GM19463 (cell line): ENCODE measurements at regions not wholly inside any gene's neighbourhood (a gene's known extent, or its start where the extent isn't known, plus 50 kb on each side); places are given as distances from the start of the nearest gene placed in this dataset.

ENCODE experiments used
- ATAC-seq: cut with Tn5 transposase; IDR thresholded peaks from one replicate; pipeline ENCODE4 v1.9.1; 2021; ENCODE audit warnings: mild to moderate bottlenecking, moderate library complexity; ENCODE audit not compliant: unreplicated experiment

- no peak for ATAC-seq
Observed at GRCh38 chr5:119789406-119790117, 160.2 kb downstream of the FAM170A start.

GRCh38 chr5:119792161-119792799, 162.9 kb downstream of the FAM170A start:
- ATAC-seq = no peak

GRCh38 chr5:119795768-119796167, 166.4 kb downstream of the FAM170A start:
- ATAC-seq = no peak

- no peak for ATAC-seq
Observed at GRCh38 chr5:119801570-119801969, 172.2 kb downstream of the FAM170A start.

- no peak for ATAC-seq
Observed at GRCh38 chr5:119808024-119808423, 178.7 kb downstream of the FAM170A start.

- ATAC-seq = no peak
Observed at GRCh38 chr5:119808474-119808873, 179.1 kb downstream of the FAM170A start.

GRCh38 chr5:119810217-119810616, 180.9 kb downstream of the FAM170A start:
- no peak for ATAC-seq

- ATAC-seq = no peak
Observed at GRCh38 chr5:119811458-119811857, 182.1 kb downstream of the FAM170A start.

GRCh38 chr5:119814655-119815054, 185.3 kb downstream of the FAM170A start:
- no peak for ATAC-seq

- ATAC-seq = no peak
Observed at GRCh38 chr5:119816055-119816454, 186.7 kb downstream of the FAM170A start.

GRCh38 chr5:119820016-119820415, 190.7 kb downstream of the FAM170A start:
- ATAC-seq = no peak

- ATAC-seq = no peak
Observed at GRCh38 chr5:119820608-119821007, 191.2 kb downstream of the FAM170A start.

GRCh38 chr5:119828541-119828940, 199.2 kb downstream of the FAM170A start:
- ATAC-seq = no peak

GRCh38 chr5:119829341-119829740, 200.0 kb downstream of the FAM170A start:
- no peak for ATAC-seq

- ATAC-seq = no peak
Observed at GRCh38 chr5:119833176-119833575, 203.8 kb downstream of the FAM170A start.

- no peak for ATAC-seq
Observed at GRCh38 chr5:119840175-119840574, 210.8 kb downstream of the FAM170A start.

GRCh38 chr5:119852140-119852539, 222.8 kb downstream of the FAM170A start:
- no peak for ATAC-seq

- ATAC-seq = no peak
Observed at GRCh38 chr5:119860463-119860862, 231.1 kb downstream of the FAM170A start.

- ATAC-seq = no peak
Observed at GRCh38 chr5:119862619-119863018, 233.3 kb downstream of the FAM170A start.

- no peak for ATAC-seq
Observed at GRCh38 chr5:119864286-119864685, 234.9 kb downstream of the FAM170A start.

- ATAC-seq = no peak
Observed at GRCh38 chr5:119873611-119874010, 244.3 kb downstream of the FAM170A start.

- ATAC-seq = no peak
Observed at GRCh38 chr5:119876522-119876921, 247.2 kb downstream of the FAM170A start.

GRCh38 chr5:119878712-119879111, 249.4 kb downstream of the FAM170A start:
- ATAC-seq = no peak
